ENCODE measurements at regions not wholly inside any gene's neighbourhood (a gene's known extent, or its start where the extent isn't known, plus 50 kb on each side); places are given as distances from the start of the nearest gene placed in this dataset.
"Not testable (repeated sequence)": the region's sequence is repeated elsewhere in the genome, so short reads cannot be mapped to it uniquely, and the experiment has no call there.

GRCh38 chr2:147456779-147457178 lies 388.1 kb upstream of the ACVR2A start:
- no peak for DNase-seq

GRCh38 chr2:147451902-147452515 lies 392.8 kb upstream of the ACVR2A start:
- DNase-seq: no peak

GRCh38 chr2:147450661-147451510 lies 393.9 kb upstream of the ACVR2A start:
- DNase-seq: no peak

- no peak for DNase-seq
These were observed 395.4 kb upstream of the ACVR2A start for GRCh38 chr2:147449323-147449991.

- DNase-seq: no peak
These were observed 402.0 kb upstream of the ACVR2A start for GRCh38 chr2:147442816-147443215.

- no peak for DNase-seq
These were observed 403.6 kb upstream of the ACVR2A start for GRCh38 chr2:147441182-147441581.

GRCh38 chr2:147440734-147441133 lies 404.1 kb upstream of the ACVR2A start:
- no peak for DNase-seq

- DNase-seq: no peak
These were observed 404.8 kb upstream of the ACVR2A start for GRCh38 chr2:147439986-147440385.

GRCh38 chr2:147438882-147439281 lies 405.9 kb upstream of the ACVR2A start:
- DNase-seq: no peak

GRCh38 chr2:147433822-147434221 lies 411.0 kb upstream of the ACVR2A start:
- no peak for DNase-seq

- DNase-seq: no peak
These were observed 414.4 kb upstream of the ACVR2A start for GRCh38 chr2:147430408-147430807.

GRCh38 chr2:147428120-147428747 lies 416.6 kb upstream of the ACVR2A start:
- DNase-seq: no peak

- no peak for DNase-seq
These were observed 419.3 kb upstream of the ACVR2A start for GRCh38 chr2:147425437-147426029.

- no peak for DNase-seq
These were observed 420.1 kb upstream of the ACVR2A start for GRCh38 chr2:147424766-147425165.

GRCh38 chr2:147420947-147421675 lies 423.7 kb upstream of the ACVR2A start:
- no peak for DNase-seq

GRCh38 chr2:147420517-147420916 lies 424.3 kb upstream of the ACVR2A start:
- DNase-seq: no peak

- no peak for DNase-seq
These were observed 428.7 kb upstream of the ACVR2A start for GRCh38 chr2:147416099-147416498.

GRCh38 chr2:147414656-147415055 lies 430.2 kb upstream of the ACVR2A start:
- DNase-seq: not testable (repeated sequence)

- no peak for DNase-seq
These were observed 436.5 kb upstream of the ACVR2A start for GRCh38 chr2:147408357-147408756.

GRCh38 chr2:147405651-147406050 lies 439.2 kb upstream of the ACVR2A start:
- DNase-seq: no peak

- DNase-seq: no peak
These were observed 445.8 kb upstream of the ACVR2A start for GRCh38 chr2:147398996-147399395.

GRCh38 chr2:147398301-147398700 lies 446.5 kb upstream of the ACVR2A start:
- no peak for DNase-seq

All from activated gamma-delta T cell (primary cell).